ENCODE measurements at regions not wholly inside any gene's neighbourhood (a gene's known extent, or its start where the extent isn't known, plus 50 kb on each side); places are given as distances from the start of the nearest gene placed in this dataset.

DNA sequence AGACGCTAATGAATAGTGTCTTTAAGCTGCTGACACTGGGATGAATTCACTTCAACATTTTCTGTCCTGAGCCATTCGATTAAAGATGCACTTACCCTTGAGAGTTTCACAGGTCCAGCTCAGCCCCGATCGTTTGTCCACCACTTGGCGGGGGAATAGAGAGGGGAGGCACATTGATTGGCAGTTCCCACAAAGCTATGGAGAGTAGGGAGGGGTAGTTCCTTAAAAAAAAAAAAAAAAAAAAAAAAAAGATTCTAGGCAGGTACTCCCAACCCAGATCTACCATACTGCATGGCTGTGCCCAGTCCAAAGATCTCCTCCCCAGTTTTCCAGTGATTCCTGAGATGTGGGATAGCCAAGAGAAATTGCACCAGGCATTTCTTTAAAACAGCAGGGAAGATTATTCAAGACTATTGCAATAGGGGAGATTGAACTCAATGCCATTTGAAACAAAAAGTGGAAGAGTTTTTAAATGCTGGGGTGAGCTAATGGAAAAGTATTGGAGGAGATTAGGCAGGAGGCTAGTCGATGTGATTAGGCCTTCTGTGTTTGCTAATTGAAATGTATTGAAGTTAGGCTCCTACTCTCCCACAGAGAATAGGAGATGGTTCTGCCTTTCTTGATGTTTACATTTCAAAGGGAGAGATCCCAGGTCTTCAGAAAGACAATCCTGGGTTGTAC, 2217.4 kb upstream of the WWC1 start:
- TF ChIP-seq POLR2A (IDR thresholded peaks at IDR 0.05) (no peak), EP300 (IDR thresholded peaks at IDR 0.05; ENCODE audit: low read depth) (no peak), POLR2AphosphoS5 (IDR thresholded peaks at IDR 0.05) (no peak)
- TF ChIP-seq, protein P1, sequence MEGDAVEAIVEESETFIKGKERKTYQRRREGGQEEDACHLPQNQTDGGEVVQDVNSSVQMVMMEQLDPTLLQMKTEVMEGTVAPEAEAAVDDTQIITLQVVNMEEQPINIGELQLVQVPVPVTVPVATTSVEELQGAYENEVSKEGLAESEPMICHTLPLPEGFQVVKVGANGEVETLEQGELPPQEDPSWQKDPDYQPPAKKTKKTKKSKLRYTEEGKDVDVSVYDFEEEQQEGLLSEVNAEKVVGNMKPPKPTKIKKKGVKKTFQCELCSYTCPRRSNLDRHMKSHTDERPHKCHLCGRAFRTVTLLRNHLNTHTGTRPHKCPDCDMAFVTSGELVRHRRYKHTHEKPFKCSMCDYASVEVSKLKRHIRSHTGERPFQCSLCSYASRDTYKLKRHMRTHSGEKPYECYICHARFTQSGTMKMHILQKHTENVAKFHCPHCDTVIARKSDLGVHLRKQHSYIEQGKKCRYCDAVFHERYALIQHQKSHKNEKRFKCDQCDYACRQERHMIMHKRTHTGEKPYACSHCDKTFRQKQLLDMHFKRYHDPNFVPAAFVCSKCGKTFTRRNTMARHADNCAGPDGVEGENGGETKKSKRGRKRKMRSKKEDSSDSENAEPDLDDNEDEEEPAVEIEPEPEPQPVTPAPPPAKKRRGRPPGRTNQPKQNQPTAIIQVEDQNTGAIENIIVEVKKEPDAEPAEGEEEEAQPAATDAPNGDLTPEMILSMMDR (IDR thresholded peaks at IDR 0.05), result no peak
- no peaks in the 10 kb centered on the region for H3K4me1 ChIP-seq
- H3K36me3 ChIP-seq, result no peaks in the 10 kb centered on the region
- intact Hi-C loops (cut with DNase I; ENCODE audit: low total_unique reads) (no loop called here), in situ Hi-C loops (cut with MboI; ENCODE audit: low pct_ligation_motif_present in 1 of 4, low pct_unique_long_range_greater_than_20kb in 1 of 4, low sequenced_read_pairs in 3 of 4) (no loop called here)
- H3K27me3 ChIP-seq, result no peaks in the 10 kb centered on the region
- WGBS, 2 donors (ENCODE audit: low coverage in 1 of 2), result 60% methylated on average over 6 of the region's 6 CpGs; no CpG with 5 or more reads in 1 of the 2 donors
- H3K4me3 ChIP-seq, result no peak overlapping the region
- no peaks in the 10 kb centered on the region for H3K9me3 ChIP-seq
- no peak for DNase-seq
- no peak overlapping the region for H3K27ac ChIP-seq

DNA sequence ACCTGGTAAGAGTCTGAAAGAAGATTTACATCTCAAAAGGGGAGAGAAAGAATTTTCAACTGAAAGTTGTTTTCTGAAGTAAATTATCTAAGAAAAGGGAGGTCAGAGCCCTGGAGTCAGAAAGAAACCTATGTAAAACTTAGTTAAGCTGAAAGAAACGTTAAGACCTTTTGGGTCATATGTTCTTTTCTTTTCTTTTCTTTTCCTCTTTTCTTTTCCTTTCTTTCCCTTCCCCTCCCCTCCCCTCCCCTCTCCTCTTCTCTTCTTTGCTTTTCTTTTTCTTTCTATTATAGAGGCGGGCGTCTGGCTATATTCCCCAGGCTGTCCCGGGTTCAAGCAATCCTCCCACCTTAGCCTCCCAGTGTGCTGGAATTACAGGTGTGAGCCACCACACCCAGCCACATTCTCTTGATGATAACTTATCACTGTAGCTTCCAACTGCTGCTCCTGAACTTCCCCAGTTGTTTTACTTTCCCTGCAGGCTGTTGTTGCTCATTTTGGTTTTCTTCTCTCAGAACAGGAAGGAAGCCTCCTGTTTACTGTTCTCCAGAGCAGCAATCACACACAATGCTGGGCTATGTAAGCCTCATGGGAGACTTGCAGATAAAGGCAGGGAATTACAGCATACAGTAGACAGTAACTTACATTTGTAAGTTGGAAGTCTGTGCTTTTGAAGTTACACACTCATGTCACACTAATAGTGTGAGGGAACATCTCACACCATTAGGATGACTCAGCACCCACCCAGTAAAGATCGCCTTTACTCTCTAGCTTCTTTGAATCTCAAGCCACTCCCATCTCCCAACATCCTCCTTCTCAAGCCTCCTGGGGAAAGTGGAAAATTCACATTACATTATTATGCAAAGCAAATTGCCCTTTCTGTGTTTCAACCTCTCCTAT, 2216.6 kb upstream of the WWC1 start:
- no peak for DNase-seq
- intact Hi-C loops (cut with DNase I; ENCODE audit: low total_unique reads) (no loop called here), in situ Hi-C loops (cut with MboI; ENCODE audit: low pct_ligation_motif_present in 1 of 4, low pct_unique_long_range_greater_than_20kb in 1 of 4, low sequenced_read_pairs in 3 of 4) (no loop called here)
- H3K4me3 ChIP-seq, result no peak overlapping the region
- H3K9me3 ChIP-seq, result no peaks in the 10 kb centered on the region
- no peaks in the 10 kb centered on the region for H3K36me3 ChIP-seq
- H3K4me1 ChIP-seq, result no peaks in the 10 kb centered on the region
- H3K27me3 ChIP-seq, result no peaks in the 10 kb centered on the region
- no peak overlapping the region for H3K27ac ChIP-seq
- 50 to 58% methylated on average over 4 to 5 of the region's 5 CpGs for WGBS, 2 donors (ENCODE audit: low coverage in 1 of 2)
- TF ChIP-seq POLR2A (IDR thresholded peaks at IDR 0.05) (no peak), EP300 (IDR thresholded peaks at IDR 0.05; ENCODE audit: low read depth) (no peak)
- TF ChIP-seq, protein P1 (IDR thresholded peaks at IDR 0.05), result no peak

DNA sequence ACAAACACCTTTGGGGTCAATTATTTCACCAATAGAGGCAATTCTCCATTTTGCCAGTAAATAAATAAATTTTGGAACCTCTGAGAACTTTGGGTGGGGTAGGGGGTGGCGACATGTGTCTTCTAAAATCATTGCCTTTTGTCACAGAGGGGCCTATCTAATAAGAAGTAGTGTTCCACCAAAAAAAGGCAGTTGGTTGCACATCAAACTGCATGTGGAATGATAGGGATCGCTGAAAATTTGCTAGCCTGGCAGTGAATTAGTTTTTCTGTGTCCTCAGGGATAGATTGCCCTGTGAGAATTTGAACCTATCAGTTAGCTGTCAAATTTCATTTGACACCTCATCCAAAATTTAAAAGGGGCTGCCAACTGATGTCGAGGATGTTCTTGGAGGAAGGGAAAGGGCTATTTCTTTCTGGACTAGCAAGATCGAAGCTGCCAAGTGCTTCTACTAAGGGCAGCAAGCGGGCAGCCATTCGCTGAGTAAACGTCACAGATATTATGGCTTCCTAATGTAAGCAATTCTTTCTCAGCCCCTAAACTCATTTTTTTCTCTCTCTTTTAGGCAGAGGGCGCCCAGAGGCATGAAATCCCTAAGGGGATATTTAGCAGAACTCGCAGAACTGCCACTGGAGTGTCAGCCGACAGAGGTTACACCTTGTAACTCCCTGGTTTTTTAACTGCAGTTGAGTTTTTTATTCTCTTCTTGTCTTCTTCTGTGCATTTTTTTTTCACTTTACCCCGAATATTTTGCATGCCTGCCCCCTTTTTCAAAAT, 2208.1 kb upstream of the WWC1 start:
- no peaks in the 10 kb centered on the region for H3K9me3 ChIP-seq
- in situ Hi-C loops (cut with MboI; ENCODE audit: low pct_ligation_motif_present in 1 of 4, low pct_unique_long_range_greater_than_20kb in 1 of 4, low sequenced_read_pairs in 3 of 4) (no loop called here), intact Hi-C loops (cut with DNase I; ENCODE audit: low total_unique reads) (no loop called here)
- no peaks in the 10 kb centered on the region for H3K4me1 ChIP-seq
- DNase-seq, result no peak
- WGBS, 2 donors (ENCODE audit: low coverage in 1 of 2), result 53 to 64% methylated on average over 9 to 11 of the region's 11 CpGs
- no peaks in the 10 kb centered on the region for H3K36me3 ChIP-seq
- H3K27me3 ChIP-seq, result no peaks in the 10 kb centered on the region
- H3K4me3 ChIP-seq, result no peak overlapping the region
- no peak for TF ChIP-seq EP300 (IDR thresholded peaks at IDR 0.05; ENCODE audit: low read depth)
- TF ChIP-seq POLR2A (IDR thresholded peaks at IDR 0.05), result no peak
- TF ChIP-seq, protein P1 (IDR thresholded peaks at IDR 0.05), result no peak
- no peak for TF ChIP-seq POLR2AphosphoS5 (IDR thresholded peaks at IDR 0.05)
- no peak overlapping the region for H3K27ac ChIP-seq

DNA sequence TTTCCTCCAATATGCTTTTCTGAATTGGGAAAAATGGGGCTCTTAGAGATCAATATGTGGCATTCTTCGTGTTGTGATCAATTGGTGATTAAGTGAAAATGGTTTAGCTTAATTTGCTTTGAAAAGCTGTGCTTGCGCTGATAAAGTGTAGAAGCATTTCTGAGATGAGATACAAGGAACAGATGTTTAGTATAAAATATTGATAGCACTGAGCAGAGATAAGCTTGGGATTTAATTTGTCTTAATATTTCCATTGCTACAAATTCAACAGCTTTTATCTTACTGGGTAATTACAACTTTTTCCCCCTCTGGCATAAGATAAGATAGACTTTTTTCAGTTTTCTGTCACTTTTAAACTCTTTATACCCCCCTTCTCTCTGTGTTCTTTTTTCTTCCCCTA, 2204.9 kb upstream of the WWC1 start:
- no peak overlapping the region for H3K4me3 ChIP-seq
- DNase-seq, result no peak
- WGBS, 2 donors (ENCODE audit: low coverage in 1 of 2), result 65 to 75% methylated on average over 2 of the region's 2 CpGs
- H3K9me3 ChIP-seq, result no peaks in the 10 kb centered on the region
- H3K4me1 ChIP-seq, result no peaks in the 10 kb centered on the region
- H3K27me3 ChIP-seq, result no peaks in the 10 kb centered on the region
- intact Hi-C loops (cut with DNase I; ENCODE audit: low total_unique reads), result no loop called here
- no peak for TF ChIP-seq POLR2A (IDR thresholded peaks at IDR 0.05)
- TF ChIP-seq, protein P1 (IDR thresholded peaks at IDR 0.05), result no peak
- no peak for TF ChIP-seq POLR2AphosphoS5 (IDR thresholded peaks at IDR 0.05)
- no peak for TF ChIP-seq EP300 (IDR thresholded peaks at IDR 0.05; ENCODE audit: low read depth)
- H3K27ac ChIP-seq, result no peak overlapping the region
- in situ Hi-C loops (cut with MboI; ENCODE audit: low pct_ligation_motif_present in 1 of 4, low pct_unique_long_range_greater_than_20kb in 1 of 4, low sequenced_read_pairs in 3 of 4), result no loop called here
- no peaks in the 10 kb centered on the region for H3K36me3 ChIP-seq

All from transverse colon (tissue), 4 donors.